AG10803 (cell line): ENCODE measurements at regions not wholly inside any gene's neighbourhood (a gene's known extent, or its start where the extent isn't known, plus 50 kb on each side); places are given as distances from the start of the nearest gene placed in this dataset.
"Not testable (repeated sequence)": the region's sequence is repeated elsewhere in the genome, so short reads cannot be mapped to it uniquely, and the experiment has no call there.

ENCODE experiments used
- DNase-seq: peaks from one replicate; pipeline ENCODE4 v3.0.0; 2010; ENCODE audit warnings: low read depth
- H3K4me3 ChIP-seq: 2 replicates; pipeline ENCODE4 v1.5.1; 2011; ENCODE audit warnings: mild to moderate bottlenecking, low read length, control low read depth
- CTCF ChIP-seq: conservative IDR thresholded peaks from 2 replicates; pipeline ENCODE4 v1.5.1; 2011; ENCODE audit warnings: mild to moderate bottlenecking, low read length, control low read depth, inconsistent platforms

- TF ChIP-seq CTCF = no peak
- no peak overlapping the region for H3K4me3 ChIP-seq
- no peak for DNase-seq
Observed at GRCh38 chr1:68917456-68917855, 420.6 kb upstream of the DEPDC1 start.

GRCh38 chr1:68918563-68918962, 421.7 kb upstream of the DEPDC1 start:
- no peak overlapping the region for H3K4me3 ChIP-seq
- no peak for TF ChIP-seq CTCF
- no peak for DNase-seq

- DNase-seq = no peak
- no peak for TF ChIP-seq CTCF
Observed at GRCh38 chr1:68919075-68919474, 422.2 kb upstream of the DEPDC1 start.

GRCh38 chr1:68923475-68924088, 426.7 kb upstream of the DEPDC1 start:
- not testable (repeated sequence) for DNase-seq, H3K4me3 ChIP-seq

More at GRCh38 chr1:68919075-68919474, 422.2 kb upstream of the DEPDC1 start:
- H3K4me3 ChIP-seq = no peak overlapping the region

- no peak for DNase-seq
- no peak overlapping the region for H3K4me3 ChIP-seq
- TF ChIP-seq CTCF = no peak
Observed at GRCh38 chr1:68930101-68930500, 433.2 kb upstream of the DEPDC1 start.

- no peak overlapping the region for H3K4me3 ChIP-seq
- no peak for TF ChIP-seq CTCF
- no peak for DNase-seq
Observed at GRCh38 chr1:68936530-68936929, 439.6 kb upstream of the DEPDC1 start.

GRCh38 chr1:68938051-68938666, 441.3 kb upstream of the DEPDC1 start:
- no peak overlapping the region for H3K4me3 ChIP-seq
- no peak for TF ChIP-seq CTCF
- no peak for DNase-seq
